ENCODE measurements at regions not wholly inside any gene's neighbourhood (a gene's known extent, or its start where the extent isn't known, plus 50 kb on each side); places are given as distances from the start of the nearest gene placed in this dataset.

GRCh38 chr9:1383899-1384455 is 333.8 kb downstream of the DMRT2 start:
- TF ChIP-seq RAD21 (IDR thresholded peaks at IDR 0.05; ENCODE audit: low read depth) (no peak), EGR1 (IDR thresholded peaks at IDR 0.05) (no peak), MAX (IDR thresholded peaks at IDR 0.05) (no peak), EP300 (IDR thresholded peaks at IDR 0.05; ENCODE audit: borderline replicate concordance) (no peak), TAF1 (IDR thresholded peaks at IDR 0.05; ENCODE audit: low read depth) (no peak)
